GM10266 (cell line): ENCODE measurements at regions not wholly inside any gene's neighbourhood (a gene's known extent, or its start where the extent isn't known, plus 50 kb on each side); places are given as distances from the start of the nearest gene placed in this dataset.

Experiments
- DNase-seq: peaks from one replicate; pipeline ENCODE4 v3.0.0; 2012; ENCODE audit errors: extremely low spot score
- CTCF ChIP-seq: IDR thresholded peaks from 2 replicates; pipeline ENCODE4 v1.5.1; 2012; ENCODE audit warnings: mild to moderate bottlenecking, low read depth; ENCODE audit not compliant: control insufficient read depth, insufficient read depth; ENCODE audit errors: missing control alignments

- DNase-seq, result no peak
These were observed 1030.2 kb downstream of the MCTP2 start for GRCh38 chr15:95261546-95261945.

GRCh38 chr15:95261968-95262367 is 1030.6 kb downstream of the MCTP2 start:
- no peak for DNase-seq

More at GRCh38 chr15:95261546-95261945, 1030.2 kb downstream of the MCTP2 start:
- no peak for TF ChIP-seq CTCF

GRCh38 chr15:95262866-95263564 is 1031.7 kb downstream of the MCTP2 start:
- no peak for DNase-seq
- no peak for TF ChIP-seq CTCF

More at GRCh38 chr15:95261968-95262367, 1030.6 kb downstream of the MCTP2 start:
- no peak for TF ChIP-seq CTCF

- TF ChIP-seq CTCF, result no peak
- no peak for DNase-seq
These were observed 1032.4 kb downstream of the MCTP2 start for GRCh38 chr15:95263751-95264150.

- no peak for DNase-seq
- TF ChIP-seq CTCF, result no peak
These were observed 1034.1 kb downstream of the MCTP2 start for GRCh38 chr15:95265419-95265997.

GRCh38 chr15:95266451-95267061 is 1035.2 kb downstream of the MCTP2 start:
- no peak for TF ChIP-seq CTCF
- DNase-seq, result no peak

GRCh38 chr15:95267481-95267880 is 1036.1 kb downstream of the MCTP2 start:
- DNase-seq, result no peak
- no peak for TF ChIP-seq CTCF
